IPS-NIHi7 (cell line): ENCODE measurements at regions not wholly inside any gene's neighbourhood (a gene's known extent, or its start where the extent isn't known, plus 50 kb on each side); places are given as distances from the start of the nearest gene placed in this dataset.

Experiments used
- DNase-seq: peaks from one replicate; pipeline ENCODE4 v3.0.0; 2012; ENCODE audit warnings: mixed read lengths; ENCODE audit errors: extremely low spot score

DNA sequence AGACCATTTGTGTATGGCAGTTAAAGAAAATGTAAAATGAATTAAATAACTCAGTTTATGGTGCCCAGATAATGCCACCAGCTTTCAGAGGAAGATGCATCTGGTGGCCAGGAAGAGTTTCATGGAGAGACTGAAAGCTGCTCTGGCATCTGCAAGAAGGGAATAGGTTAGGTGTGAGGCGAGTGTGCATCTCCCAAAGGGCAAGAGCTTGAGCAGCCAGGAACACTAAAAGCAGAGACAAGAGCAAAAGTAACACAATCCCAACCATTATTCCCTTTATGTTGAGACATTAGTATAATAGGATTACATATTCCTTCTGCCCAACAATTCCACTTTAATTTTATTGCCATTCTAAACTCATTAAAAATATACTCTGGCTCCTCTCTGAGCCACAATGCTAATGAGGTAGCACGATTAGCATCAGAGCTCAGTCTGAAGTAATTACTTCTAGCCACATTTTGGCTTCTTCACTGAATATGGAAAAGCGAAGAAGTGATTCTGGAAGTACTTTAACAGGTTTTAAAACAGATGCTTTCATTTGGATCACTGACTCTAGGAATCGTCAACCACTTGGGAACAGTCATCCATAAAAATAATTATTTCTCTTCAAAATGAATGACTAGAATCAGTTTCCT is 309.4 kb upstream of the TMTC1 start:
- no peak for DNase-seq

DNA sequence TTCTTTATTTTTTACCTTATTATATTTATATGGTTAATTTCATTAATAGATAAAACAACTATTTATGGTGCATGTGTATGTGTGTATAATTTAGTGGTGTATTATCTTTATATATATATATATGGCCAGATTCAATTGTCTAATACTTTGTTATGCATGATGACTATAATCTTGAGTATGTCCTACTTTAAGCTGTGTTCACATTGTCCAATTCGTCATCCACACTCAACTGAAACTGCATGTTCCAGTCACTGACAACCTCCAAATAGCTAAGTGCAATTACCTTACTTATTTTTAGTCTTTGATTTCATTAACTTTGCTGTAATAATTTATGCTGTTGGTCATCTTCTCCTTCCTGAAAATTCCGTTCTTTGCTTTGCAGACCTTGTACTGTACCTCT is 306.5 kb upstream of the TMTC1 start:
- no peak for DNase-seq

DNA sequence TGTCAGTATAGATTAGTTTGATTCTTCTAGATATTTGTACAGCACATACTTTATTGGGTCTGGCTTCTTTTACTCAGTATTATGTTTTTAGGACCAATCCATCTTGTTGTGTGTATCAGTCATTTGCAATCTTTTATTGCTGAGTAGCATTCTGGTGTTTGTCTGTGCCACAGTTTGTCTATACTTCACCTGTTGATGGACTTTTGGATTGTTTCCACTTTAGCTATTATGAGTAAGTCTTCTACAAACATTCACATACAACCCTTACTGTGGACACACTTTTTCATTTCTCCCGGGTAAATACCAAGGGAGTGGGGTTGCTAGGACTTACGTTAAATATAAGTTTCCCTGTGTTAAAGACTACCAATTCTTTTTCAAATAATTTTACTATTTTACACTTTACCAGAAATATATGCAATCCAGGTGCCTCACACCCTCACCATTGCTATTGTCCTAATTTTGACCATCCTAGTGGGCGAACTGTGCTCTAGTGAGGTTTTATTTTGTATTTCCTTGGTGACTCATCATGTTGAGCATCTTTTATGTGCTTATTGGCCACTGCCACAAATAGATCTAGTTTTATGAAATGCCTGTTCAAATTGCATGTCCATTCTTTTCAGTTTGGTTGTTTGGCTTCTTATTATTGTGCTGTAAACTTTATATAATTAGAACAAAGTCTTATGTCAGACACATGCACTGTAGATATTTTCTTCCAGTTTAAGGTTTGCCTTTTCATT is 304.7 kb upstream of the TMTC1 start:
- no peak for DNase-seq

DNA sequence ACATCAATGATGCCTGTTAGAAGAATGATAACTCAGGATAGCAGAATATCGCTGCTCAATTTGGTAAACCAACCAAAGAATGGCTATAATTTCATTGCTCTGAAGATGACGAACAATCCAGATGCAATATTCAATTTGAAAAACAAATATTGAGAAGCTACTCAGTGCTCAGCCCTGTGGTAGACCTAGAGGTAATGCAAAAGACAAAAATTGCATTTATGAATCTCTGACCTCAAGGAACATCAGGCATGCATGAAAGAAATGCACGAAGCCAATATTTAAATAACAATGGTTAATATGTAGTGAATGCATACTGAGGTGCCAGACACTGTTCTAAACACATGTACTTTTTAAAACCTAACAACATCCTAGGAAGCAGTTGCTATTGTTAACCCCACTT is 298.6 kb upstream of the TMTC1 start:
- no peak for DNase-seq

DNA sequence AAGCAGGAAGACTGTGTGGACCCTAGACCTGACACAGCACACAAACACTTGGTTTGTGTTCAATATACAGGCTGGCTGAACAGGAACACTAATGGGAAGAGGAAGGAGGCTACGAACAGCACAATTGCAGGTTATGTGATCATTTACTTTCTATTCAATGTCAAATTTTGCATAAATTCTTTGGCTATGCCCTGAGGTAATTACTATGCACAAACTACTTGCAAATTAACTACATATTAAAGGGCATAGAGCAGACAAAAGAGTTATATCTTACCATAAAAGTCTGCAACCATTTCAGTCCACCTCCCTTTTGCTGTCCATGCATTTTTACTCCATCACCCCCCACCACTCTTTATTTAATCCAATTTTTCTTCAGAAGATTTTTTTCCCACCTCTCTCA is 291.2 kb upstream of the TMTC1 start:
- no peak for DNase-seq

DNA sequence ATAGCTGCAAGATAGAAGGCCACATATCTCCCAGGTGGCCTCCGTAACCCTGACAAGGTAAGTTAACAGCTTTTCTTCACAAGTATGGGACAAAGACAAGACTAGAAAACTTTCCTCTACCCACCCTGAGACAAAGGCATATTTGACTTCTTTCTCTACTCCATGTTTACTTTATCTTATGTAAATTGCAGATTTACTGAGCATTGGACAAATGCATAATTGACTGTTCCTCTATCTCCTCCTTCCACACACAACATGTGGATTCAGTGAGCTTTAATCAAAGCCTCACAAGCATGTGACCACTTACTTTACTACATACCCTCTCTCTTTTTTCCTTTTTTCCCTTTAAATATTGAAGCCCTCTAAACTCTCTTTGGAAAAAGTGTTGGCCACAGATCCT is 289.1 kb upstream of the TMTC1 start:
- no peak for DNase-seq

DNA sequence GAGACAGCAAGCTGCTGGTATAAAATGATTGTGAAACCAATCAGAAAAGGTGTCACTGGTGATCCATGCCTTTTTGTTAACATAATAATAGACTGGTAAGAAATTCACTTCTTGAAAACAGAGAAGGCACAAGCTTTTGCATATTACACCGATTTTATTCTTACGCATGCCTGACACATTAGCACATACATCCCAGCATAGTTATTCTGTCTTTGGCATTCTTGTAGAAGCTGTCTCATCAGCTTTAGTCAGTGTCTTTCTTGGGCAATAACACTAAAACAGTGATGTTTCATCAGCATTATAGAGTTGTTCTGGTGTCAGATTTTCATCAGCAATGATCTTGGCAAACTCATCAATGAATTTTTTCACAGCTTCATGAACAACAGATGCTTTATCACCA is 283.4 kb upstream of the TMTC1 start:
- no peak for DNase-seq

DNA sequence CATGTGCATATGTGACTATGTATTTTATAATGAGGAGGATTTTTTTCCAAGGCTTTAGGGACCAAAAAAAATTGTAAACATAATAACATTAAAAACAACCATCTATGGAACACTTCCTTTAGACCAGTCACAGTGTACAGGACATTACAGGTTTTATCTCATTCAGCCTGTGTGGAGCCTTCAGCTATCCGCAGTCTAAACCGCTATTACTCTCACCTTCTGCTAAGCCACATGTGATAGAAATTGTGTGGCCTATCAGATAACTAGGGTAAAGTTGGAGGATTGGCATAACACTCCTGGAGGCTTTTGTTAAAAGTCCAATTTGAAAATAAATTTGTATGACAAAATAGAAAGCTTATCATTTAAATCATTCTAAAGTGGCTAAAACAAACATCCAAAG is 281.2 kb upstream of the TMTC1 start:
- no peak for DNase-seq

DNA sequence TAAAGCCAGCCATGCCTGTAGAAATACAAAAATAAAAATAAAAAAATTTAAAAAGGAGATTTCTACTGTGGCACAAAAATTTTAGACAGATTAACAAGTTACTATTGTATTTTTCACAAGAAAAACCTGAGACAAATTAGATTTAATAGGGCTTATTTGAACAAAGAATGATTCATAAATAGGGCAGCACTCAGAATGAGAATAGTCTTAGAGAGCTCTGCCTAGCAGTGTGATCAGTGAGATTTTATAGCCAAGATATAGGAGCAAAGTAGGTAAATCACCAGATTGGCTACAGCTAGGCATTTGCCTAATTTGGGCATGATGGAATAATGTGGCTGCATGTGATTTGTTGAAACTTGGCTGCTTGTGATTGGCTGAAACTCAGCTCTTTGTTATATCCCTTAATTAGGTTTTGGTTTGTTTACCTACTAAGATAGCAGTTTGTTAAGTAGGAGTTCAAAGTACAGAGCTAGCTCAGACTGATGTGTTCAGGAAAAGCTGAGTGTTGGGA is 279.7 kb upstream of the TMTC1 start:
- no peak for DNase-seq

DNA sequence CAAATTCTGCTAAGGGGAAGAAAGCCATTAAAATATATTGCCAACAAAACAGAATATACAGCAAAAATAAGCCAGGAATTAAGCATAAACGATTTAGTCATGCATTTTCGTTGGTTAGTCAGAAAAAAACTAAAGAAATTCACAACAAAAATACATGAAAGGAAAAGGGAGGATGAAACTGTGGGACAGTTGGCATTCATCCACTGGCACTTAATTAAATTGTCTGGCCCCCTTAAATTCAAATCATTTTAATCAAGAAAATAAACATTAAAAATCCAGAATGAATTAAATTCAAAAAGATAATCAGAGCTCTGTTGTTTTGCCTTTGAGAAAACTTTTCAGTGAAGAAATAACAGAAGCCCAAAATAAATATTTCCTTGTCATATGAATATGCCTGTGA is 264.6 kb upstream of the TMTC1 start:
- no peak for DNase-seq

DNA sequence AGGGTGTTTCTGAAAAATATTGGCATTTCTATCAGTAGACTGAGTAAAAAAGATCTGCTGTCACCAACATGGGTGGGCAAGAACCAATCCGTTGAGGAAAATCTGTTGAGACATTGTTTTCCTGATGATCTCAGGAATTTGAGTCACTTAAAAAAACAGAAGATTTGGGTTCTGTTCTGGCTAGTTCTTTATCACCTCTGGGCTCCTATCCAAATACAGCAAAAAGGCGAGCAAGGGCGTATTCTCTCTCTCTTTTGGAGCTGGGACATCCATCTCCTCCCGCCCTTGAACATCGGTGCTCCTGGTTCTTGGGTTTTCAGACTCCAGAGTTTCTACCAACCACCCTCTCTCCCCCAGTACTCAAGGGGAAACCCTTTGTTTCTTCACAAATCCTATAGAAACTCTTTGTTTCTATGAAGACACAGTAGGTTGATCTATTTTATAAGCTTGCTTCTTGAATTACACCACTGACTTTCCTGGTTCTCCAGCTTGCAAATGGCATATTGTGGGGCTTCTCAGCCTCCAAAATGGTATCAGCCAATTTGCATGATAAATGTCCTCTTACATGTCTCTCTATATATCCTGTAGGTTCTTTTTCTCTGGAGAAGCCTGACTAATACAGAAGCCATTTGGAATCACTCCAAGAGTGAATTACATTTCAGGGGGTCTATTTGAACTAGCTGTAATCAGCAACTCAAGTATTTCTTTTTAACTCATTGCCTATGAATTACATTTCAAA is 263.9 kb upstream of the TMTC1 start:
- no peak for DNase-seq

DNA sequence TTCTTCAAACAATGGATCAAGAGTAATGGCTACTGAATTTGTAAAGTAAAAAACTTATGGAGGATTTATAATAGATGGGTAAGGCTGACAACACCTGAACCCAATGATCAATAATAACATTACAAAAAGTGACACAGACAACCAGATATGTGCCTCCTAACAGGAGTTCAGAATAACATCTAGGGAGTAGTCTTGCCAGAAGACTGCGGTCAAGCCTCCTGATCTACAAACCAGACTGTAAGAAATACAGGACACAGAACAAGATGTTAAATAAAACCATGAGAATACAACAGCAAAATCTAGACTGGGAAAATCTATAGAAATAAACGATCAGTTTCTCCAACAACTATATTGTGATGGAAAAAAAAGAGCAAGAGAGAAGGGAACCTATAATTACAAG is 262.6 kb upstream of the TMTC1 start:
- no peak for DNase-seq

DNA sequence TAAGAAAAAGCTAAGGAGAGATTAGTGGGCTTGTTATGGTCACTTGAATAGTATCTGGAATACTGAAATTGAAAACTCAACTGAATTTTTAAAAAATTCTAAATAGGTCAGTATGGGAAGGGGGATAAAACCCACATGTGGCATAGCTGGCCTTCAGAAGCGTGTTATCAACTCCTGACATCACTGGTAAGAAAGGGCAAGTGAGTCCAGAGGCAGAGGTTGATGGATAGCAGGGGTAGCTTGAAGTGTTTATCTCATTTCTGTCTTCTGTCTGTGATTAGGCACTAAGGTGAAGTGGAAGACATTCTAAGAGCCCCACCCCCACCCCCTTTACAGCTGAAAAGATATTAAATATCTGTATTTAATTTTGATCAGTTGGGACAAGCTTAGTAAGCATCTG is 261.4 kb upstream of the TMTC1 start:
- no peak for DNase-seq

DNA sequence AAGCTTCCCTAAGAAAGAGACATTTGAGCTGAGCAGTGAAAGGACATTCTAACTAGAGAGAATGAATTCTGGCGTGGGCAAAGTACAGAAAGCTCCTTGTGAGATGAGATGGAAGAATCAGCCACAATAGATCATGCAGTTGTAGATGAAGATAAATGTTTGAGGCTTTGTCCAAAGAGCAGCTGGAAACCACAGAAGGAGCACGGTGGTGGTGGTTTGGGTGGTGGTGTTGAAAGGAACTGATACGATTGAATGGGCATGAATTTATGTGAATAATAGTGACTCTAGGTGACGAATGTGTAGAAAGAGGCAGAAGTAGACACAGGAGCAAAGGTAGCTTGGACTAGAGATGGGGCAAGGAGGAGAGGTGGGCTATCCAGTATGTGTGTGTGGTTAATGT is 260.5 kb upstream of the TMTC1 start:
- DNase-seq, result no peak

DNA sequence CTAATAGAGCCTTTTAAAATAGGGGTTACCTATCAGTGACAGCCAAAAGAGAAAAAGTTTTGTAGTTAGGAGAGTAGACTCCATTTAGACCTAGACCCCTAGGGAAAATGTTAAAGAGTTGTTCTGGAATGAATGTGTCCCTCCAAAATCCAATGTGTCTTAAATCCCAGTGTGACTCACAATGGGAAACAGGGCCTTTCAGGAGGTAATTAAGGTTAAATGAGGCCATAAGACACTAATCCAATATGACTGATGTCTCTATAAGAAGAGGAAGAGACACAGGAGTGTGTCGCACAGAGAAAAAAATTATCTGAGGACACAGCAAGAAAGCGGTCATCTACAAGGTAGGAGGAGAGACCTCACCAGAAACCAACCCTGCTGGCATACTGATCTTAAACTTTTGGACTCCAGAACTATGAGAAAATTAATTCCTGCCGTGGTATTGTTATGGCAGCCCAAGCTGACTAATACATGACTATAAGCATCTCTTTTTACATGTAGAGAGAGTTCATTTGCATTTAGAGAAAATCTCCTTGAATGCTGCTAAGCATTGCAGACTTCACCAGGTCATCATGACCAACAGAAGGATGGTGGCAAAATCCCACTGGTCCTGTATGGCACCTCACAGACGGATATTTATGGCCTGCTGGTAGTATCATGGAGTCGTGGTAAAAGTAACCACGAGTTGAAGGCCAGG is 259.6 kb upstream of the TMTC1 start:
- DNase-seq, result no peak

DNA sequence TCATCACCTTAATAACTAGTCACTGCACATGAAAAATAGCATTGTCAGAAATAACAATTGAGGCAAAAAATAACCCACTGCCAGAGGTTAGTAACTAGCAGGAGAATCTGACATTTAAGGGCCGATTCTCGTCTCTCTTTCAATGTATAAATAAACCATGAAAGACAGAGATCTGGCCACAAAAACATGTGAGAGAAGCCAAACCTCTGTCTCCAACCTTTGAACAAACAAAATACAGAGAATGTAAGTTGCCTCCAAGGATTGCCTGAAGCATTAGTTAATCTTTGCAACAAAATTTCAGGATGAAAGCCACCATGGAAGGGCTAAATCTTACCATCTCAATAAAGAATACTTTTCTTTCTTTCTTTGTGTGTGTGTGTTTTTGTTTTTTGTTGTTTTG is 257.4 kb upstream of the TMTC1 start:
- DNase-seq, result no peak

DNA sequence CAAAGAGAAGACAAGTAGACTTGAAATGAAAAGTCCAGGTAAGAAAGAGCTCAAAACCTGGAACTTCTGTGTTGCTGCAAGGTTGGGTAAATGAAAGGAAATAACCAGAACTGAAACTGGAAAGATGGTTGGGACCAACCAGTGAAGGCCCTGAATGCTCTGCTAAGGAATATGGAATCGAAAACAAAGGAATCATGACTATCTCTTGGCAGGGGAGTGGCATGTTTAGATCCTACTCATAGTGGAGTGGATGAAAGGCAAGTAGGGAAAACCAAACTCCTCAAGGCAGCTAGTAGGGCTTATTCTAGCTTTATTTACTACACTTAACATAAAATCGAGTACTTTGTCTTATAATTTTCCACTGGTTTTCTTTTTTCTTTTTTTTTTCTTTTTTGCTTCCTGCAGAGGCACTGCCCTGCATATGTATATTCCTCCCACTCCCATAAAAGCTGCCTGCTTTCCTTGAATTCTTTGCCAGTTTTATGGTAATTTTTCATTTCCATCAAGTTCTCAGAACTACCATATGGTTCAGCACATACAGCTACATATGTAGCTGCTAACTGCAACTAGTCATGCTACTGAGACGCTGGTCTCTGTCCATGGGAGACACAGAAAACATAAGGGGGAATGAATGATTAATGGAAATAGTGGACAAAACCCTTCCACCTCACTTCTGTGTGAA is 247.1 kb upstream of the TMTC1 start:
- DNase-seq, result no peak

DNA sequence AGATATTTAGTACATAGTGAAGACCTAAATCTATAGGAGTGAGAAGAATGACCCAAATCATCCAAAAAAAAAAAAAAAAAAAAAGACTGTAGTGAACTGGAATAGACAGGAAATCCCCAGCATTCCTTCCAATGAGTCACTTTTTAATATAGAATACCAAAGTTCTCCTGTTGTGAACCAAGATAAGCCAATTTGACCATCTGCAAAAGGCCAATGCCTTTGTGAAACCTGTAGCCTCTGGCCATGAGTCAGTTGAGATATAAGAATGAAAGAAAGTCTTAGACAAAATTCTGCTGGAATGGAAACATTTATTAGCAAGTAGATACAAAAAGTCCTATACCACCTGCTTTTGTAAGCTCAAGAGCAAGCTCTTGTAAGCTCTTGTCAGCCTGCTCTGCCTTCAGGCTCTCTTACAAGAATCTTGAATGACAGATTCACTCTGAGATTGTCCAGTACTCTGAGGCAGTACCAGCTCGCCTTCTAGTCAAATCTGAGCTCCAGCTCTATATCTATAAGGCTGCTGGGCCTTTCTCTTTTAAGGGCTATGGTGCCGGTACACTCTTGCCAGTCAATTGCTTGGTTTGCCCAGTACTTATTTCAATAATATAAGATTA is 243.0 kb upstream of the TMTC1 start:
- DNase-seq, result no peak

DNA sequence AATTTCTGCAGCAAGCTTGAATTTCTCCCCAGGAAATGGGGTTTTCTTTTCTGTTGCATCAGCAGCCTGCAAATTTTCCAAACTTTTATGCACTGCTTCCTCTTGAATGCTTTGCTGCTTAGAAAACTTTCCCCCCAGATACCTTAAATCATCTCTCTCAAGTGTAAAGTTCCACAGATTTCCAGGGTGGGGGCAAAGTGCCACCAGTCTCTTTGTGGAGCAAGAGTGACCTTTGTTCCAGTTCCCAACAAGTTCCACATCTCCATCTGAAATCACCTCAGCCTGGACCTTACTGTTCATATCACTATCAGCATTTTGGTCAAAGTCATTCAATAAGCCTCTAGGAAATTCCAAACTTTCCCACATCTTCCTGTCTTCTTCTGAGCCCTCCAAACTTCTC is 241.6 kb upstream of the TMTC1 start:
- no peak for DNase-seq

DNA sequence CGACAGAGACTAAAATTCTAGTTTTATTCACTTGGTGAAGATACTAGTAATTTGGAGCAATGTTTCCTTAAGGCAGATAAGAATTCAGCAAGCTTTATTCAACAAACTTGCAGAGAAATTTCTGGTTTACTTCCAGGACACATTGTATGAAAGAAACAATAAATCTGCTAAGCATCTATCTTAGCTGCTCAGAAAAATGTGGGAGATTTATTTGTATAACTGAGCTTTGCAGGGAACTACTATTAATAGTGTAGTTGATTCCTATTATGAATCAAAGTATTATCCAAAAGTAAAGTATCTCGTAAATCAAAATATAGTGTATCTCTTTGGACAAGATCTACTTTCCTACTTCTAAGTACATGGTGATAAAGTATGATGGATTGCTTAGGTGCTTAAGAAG is 239.4 kb upstream of the TMTC1 start:
- no peak for DNase-seq
